HG03025 (cell line): ENCODE measurements at regions not wholly inside any gene's neighbourhood (a gene's known extent, or its start where the extent isn't known, plus 50 kb on each side); places are given as distances from the start of the nearest gene placed in this dataset.

Experiments
- ATAC-seq: cut with Tn5 transposase; IDR thresholded peaks from one replicate; pipeline ENCODE4 v1.9.1; 2021; ENCODE audit warnings: mild to moderate bottlenecking, moderate library complexity; ENCODE audit not compliant: unreplicated experiment, low FRiP score

GRCh38 chr2:60652832-60653340 is 99.4 kb upstream of the BCL11A start:
- no peak for ATAC-seq

- ATAC-seq: no peak
Measured at GRCh38 chr2:60657673-60658072, 98.4 kb upstream of the PAPOLG start.

- no peak for ATAC-seq
Measured at GRCh38 chr2:60659026-60659425, 97.0 kb upstream of the PAPOLG start.

GRCh38 chr2:60661073-60661738 is 94.9 kb upstream of the PAPOLG start:
- no peak for ATAC-seq

- no peak for ATAC-seq
Measured at GRCh38 chr2:60662781-60663180, 93.3 kb upstream of the PAPOLG start.

- no peak for ATAC-seq
Measured at GRCh38 chr2:60671966-60672365, 84.1 kb upstream of the PAPOLG start.

GRCh38 chr2:60674524-60675165 is 81.4 kb upstream of the PAPOLG start:
- ATAC-seq: peak; percentile 96

GRCh38 chr2:60675301-60675700 is 80.8 kb upstream of the PAPOLG start:
- no peak for ATAC-seq

GRCh38 chr2:60676706-60677330 is 79.2 kb upstream of the PAPOLG start:
- no peak for ATAC-seq

- ATAC-seq: no peak
Measured at GRCh38 chr2:60677356-60677755, 78.7 kb upstream of the PAPOLG start.

GRCh38 chr2:60678551-60678950 is 77.5 kb upstream of the PAPOLG start:
- ATAC-seq: no peak

GRCh38 chr2:60679036-60679780 is 76.9 kb upstream of the PAPOLG start:
- no peak for ATAC-seq

GRCh38 chr2:60693551-60693950 is 62.5 kb upstream of the PAPOLG start:
- ATAC-seq: no peak

- no peak for ATAC-seq
Measured at GRCh38 chr2:60695793-60696192, 60.3 kb upstream of the PAPOLG start.

GRCh38 chr2:60699617-60700016 is 56.5 kb upstream of the PAPOLG start:
- no peak for ATAC-seq

- ATAC-seq: no peak
Measured at GRCh38 chr2:60706021-60706420, 50.0 kb upstream of the PAPOLG start.
